IMR-90 (cell line): ENCODE measurements at regions not wholly inside any gene's neighbourhood (a gene's known extent, or its start where the extent isn't known, plus 50 kb on each side); places are given as distances from the start of the nearest gene placed in this dataset.

Experiments
- ATAC-seq: fragments of 200-7000 bp; cut with Tn5 transposase; 2 replicates; pipeline ENCODE4 v1.9.1; 2020; ENCODE audit warnings: low read depth, mild to moderate bottlenecking, moderate library complexity
- BruUV-seq: library from RNA; stranded (reverse); fragments of 400-500 nt; replicated peaks from 2 replicates; lab custom pipeline; 2021; lab: Mats Ljungman, UMichigan
- CTCF ChIA-PET: fragments of 300-600 bp; formaldehyde crosslinking; extraction: SDS; loops from one replicate; lab custom pipeline; 2021; ENCODE audit warnings: antibody characterized with exemption; lab: Yijun Ruan, JAX
- POLR2A ChIA-PET: fragments of 300-600 bp; sonication (Branson Sonifier 250); formaldehyde crosslinking; loops from one replicate; lab custom pipeline; 2022; ENCODE audit warnings: antibody characterized with exemption; ENCODE audit not compliant: unreplicated experiment; lab: Charles Lee
- DNase-seq: peaks from one replicate; pipeline ENCODE4 v3.0.0; 2013
- H2AFZ ChIP-seq: replicated peaks from 2 replicates; pipeline ENCODE3; 2013; ENCODE audit warnings: low read length, mild to moderate bottlenecking; ENCODE audit not compliant: poor library complexity
- H2AK5ac ChIP-seq: 2 replicates; pipeline ENCODE4 v1.6.1; 2013; ENCODE audit warnings: low read depth, low read length, inconsistent platforms
- H2AK9ac ChIP-seq: replicated peaks from 2 replicates; pipeline ENCODE3; 2013; ENCODE audit warnings: mild to moderate bottlenecking, low read depth, low read length, moderate library complexity; ENCODE audit not compliant: poor library complexity
- H2BK120ac ChIP-seq: 2 replicates; pipeline ENCODE4 v1.6.1; 2013; ENCODE audit warnings: low read depth, low read length, inconsistent platforms
- H2BK15ac ChIP-seq: 3 replicates; pipeline ENCODE4 v1.6.1; 2013; ENCODE audit warnings: low read depth, low read length, inconsistent platforms
- H2BK20ac ChIP-seq: 2 replicates; pipeline ENCODE4 v1.6.1; 2013; ENCODE audit warnings: low read depth, mild to moderate bottlenecking, inconsistent platforms, low read length, moderate library complexity
- H2BK5ac ChIP-seq: 2 replicates; pipeline ENCODE4 v1.6.1; 2013; ENCODE audit warnings: mild to moderate bottlenecking, low read depth, low read length, inconsistent platforms; ENCODE audit not compliant: poor library complexity, severe bottlenecking
- H3K14ac ChIP-seq: replicated peaks from 2 replicates; pipeline ENCODE4 v1.6.1; 2013; ENCODE audit warnings: low read depth, low read length, inconsistent platforms
- H3K18ac ChIP-seq: 2 replicates; pipeline ENCODE4 v1.6.1; 2013; ENCODE audit warnings: low read depth, low read length, control low read depth
- H3K23ac ChIP-seq: 2 replicates; pipeline ENCODE4 v1.6.1; 2013; ENCODE audit warnings: low read depth, low read length, inconsistent platforms
- H3K27ac ChIP-seq: 2 replicates; pipeline ENCODE4 v1.5.1; 2013; ENCODE audit warnings: mild to moderate bottlenecking, control low read depth, low read length; ENCODE audit not compliant: insufficient read depth
- H3K27me3 ChIP-seq: 2 replicates; pipeline ENCODE4 v1.6.1; 2013; ENCODE audit warnings: low read length; ENCODE audit not compliant: control insufficient read depth, insufficient read depth
- H3K36me3 ChIP-seq: 2 replicates; pipeline ENCODE4 v1.6.1; 2013; ENCODE audit warnings: low read length, mixed read lengths; ENCODE audit not compliant: control insufficient read depth, insufficient read depth
- H3K4ac ChIP-seq: 2 replicates; pipeline ENCODE4 v1.6.1; 2013; ENCODE audit warnings: low read depth, low read length, inconsistent platforms
- H3K4me1 ChIP-seq: 2 replicates; pipeline ENCODE4 v1.6.1; 2013; ENCODE audit warnings: low read length, mixed read lengths; ENCODE audit not compliant: control insufficient read depth, insufficient read depth
- H3K4me2 ChIP-seq: 2 replicates; pipeline ENCODE4 v1.6.1; 2013; ENCODE audit warnings: low read depth, mild to moderate bottlenecking, control low read depth, low read length, moderate library complexity
- H3K4me3 ChIP-seq: 2 replicates; pipeline ENCODE4 v1.5.1; 2013; ENCODE audit warnings: low read depth, mild to moderate bottlenecking, control low read depth, low read length, moderate library complexity; ENCODE audit not compliant: insufficient read depth
- H3K56ac ChIP-seq: 2 replicates; pipeline ENCODE4 v1.6.1; 2013; ENCODE audit warnings: low read length, inconsistent platforms; ENCODE audit not compliant: insufficient read depth; ENCODE audit errors: extremely low read depth
- H3K79me1 ChIP-seq, 2 experiments: 2 replicates each; pipeline ENCODE4 v1.6.1; 2013; ENCODE audit warnings: low read length in 2 of 2, inconsistent platforms in 1 of 2, low read depth in 1 of 2
- H3K9ac ChIP-seq: 2 replicates; pipeline ENCODE4 v1.6.1; 2013; ENCODE audit warnings: low read depth, low read length, control low read depth
- H3K9me1 ChIP-seq: 2 replicates; pipeline ENCODE4 v1.6.1; 2013; ENCODE audit warnings: low read length, inconsistent platforms; ENCODE audit not compliant: insufficient read depth
- H3K9me3 ChIP-seq: 2 replicates; pipeline ENCODE4 v1.6.1; 2013; ENCODE audit warnings: low read length; ENCODE audit not compliant: control insufficient read depth, insufficient read depth
- H4K20me1 ChIP-seq: 2 replicates; pipeline ENCODE4 v1.6.1; 2013; ENCODE audit warnings: low read length, inconsistent platforms; ENCODE audit not compliant: insufficient read depth
- H4K5ac ChIP-seq: 2 replicates; pipeline ENCODE4 v1.6.1; 2013; ENCODE audit warnings: mild to moderate bottlenecking, low read depth, low read length, control low read depth
- H4K8ac ChIP-seq, 2 experiments: 2 replicates each; pipeline ENCODE4 v1.6.1; 2013; ENCODE audit warnings: low read depth in 2 of 2, low read length in 2 of 2, control low read depth in 1 of 2, inconsistent platforms in 1 of 2
- H4K91ac ChIP-seq: 2 replicates; pipeline ENCODE4 v1.6.1; 2013; ENCODE audit warnings: low read depth, low read length, inconsistent platforms; ENCODE audit not compliant: insufficient read depth
- BHLHE40 ChIP-seq: fragments of 150-350 bp; IDR thresholded peaks from 2 replicates; pipeline ENCODE4 v1.6.1; 2016; ENCODE audit warnings: mild to moderate bottlenecking, low read depth, low read length
- CHD1 ChIP-seq: IDR thresholded peaks from 2 replicates; pipeline ENCODE4 v1.6.1; 2012; ENCODE audit warnings: low read depth, low read length, improper control_type of control experiment
- FOS ChIP-seq: fragments of 150-350 bp; IDR thresholded peaks from 2 replicates; pipeline ENCODE4 v1.6.1; 2016; ENCODE audit warnings: low read depth, low read length
- MAFK ChIP-seq: IDR thresholded peaks from 2 replicates; pipeline ENCODE4 v1.6.1; 2012; ENCODE audit warnings: low read depth, low read length, improper control_type of control experiment
- MXI1 ChIP-seq: IDR thresholded peaks from 2 replicates; pipeline ENCODE4 v1.6.1; 2012; ENCODE audit warnings: low read depth, mild to moderate bottlenecking, low read length, moderate library complexity, borderline replicate concordance
- NFE2L2 ChIP-seq: fragments of 150-350 bp; IDR thresholded peaks from 2 replicates; pipeline ENCODE4 v1.6.1; 2016; ENCODE audit warnings: low read depth, mild to moderate bottlenecking, low read length
- RAD21 ChIP-seq: IDR thresholded peaks from 2 replicates; pipeline ENCODE4 v1.6.1; 2012; ENCODE audit warnings: low read length, improper control_type of control experiment
- RCOR1 ChIP-seq: IDR thresholded peaks from 2 replicates; pipeline ENCODE4 v1.6.1; 2012; ENCODE audit warnings: mild to moderate bottlenecking, low read length, improper control_type of control experiment; ENCODE audit not compliant: insufficient replicate concordance
- RFX5 ChIP-seq: IDR thresholded peaks from 2 replicates; pipeline ENCODE4 v1.8.0; 2012; ENCODE audit warnings: low read depth, mild to moderate bottlenecking, low read length, moderate library complexity
- dilution Hi-C: fragments of 300-500 bp; cut with HindIII; formaldehyde crosslinking; loops from one replicate; pipeline ENCODE4 v1.14.3; 2018; ENCODE audit warnings: low sequenced_read_pairs; ENCODE audit not compliant: unreplicated experiment
- in situ Hi-C: fragments of 300-500 bp; cut with MboI; formaldehyde crosslinking; loops from 3 replicates; pipeline ENCODE4 v1.14.3; 2019; ENCODE audit warnings: low sequenced_read_pairs, inconsistent platforms, mixed read lengths
- intact Hi-C: fragments of 100-400 bp; cut with micrococcal nuclease; formaldehyde crosslinking; loops from 2 replicates; pipeline ENCODE4 v1.10.0; 2022
- TF ChIP-seq, protein P1 (sequence below): conservative IDR thresholded peaks from 2 replicates; pipeline ENCODE4 v1.5.1; 2012; ENCODE audit warnings: mild to moderate bottlenecking, low read depth, low read length, improper control_type of control experiment
- TF ChIP-seq, protein P2 (sequence below): fragments of 150-350 bp; IDR thresholded peaks from 2 replicates; pipeline ENCODE4 v1.6.1; 2016; ENCODE audit warnings: low read depth, mild to moderate bottlenecking, low read length, moderate library complexity, borderline replicate concordance

DNA sequence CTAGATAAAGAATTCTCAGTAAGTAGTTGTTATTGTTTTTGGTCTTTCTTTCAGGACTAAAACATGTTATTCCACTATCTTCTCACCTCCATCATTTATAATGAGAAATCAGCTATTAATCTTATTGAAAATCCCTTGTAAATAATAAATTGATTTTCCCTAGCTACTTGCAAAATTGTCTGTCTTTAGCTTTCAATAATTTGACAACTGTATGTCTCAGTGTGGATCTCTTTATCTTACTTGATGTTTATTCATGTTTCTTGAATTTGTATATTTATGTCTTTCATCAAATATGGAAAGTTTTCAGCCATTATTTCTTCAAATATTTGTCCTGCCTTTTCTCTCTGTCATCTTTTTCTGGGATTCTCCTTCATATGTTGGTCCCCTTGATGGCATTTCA is 117.1 kb upstream of the ANTXRL start:
- Histone ChIP-seq H2BK5ac (no peak overlapping the region), H3K4ac (no peak overlapping the region), H3K4me3 (no peak overlapping the region), H3K27me3 (peaks cover 3% of the 10 kb centered on the region; the same call in 1 of the 2 replicates), H3K56ac (no peak overlapping the region), H2BK120ac (no peak overlapping the region), H3K79me1 (no peaks in the 10 kb centered on the region), H2AK5ac (no peak overlapping the region), H3K18ac (no peak overlapping the region), H3K36me3 (no peaks in the 10 kb centered on the region), H3K9me1 (no peaks in the 10 kb centered on the region), H3K4me2 (no peak overlapping the region), H2BK15ac (no peak overlapping the region), H2BK20ac (no peak overlapping the region), H3K23ac (no peak overlapping the region), H4K20me1 (no peaks in the 10 kb centered on the region), H4K5ac (no peak overlapping the region), H2AFZ (no peak overlapping the region), H3K27ac (no peak overlapping the region), H3K4me1 (no peaks in the 10 kb centered on the region), H3K9ac (no peak overlapping the region), H2AK9ac (no peak overlapping the region), H4K91ac (no peak overlapping the region), H3K14ac (no peak overlapping the region), H3K9me3 (no peaks in the 10 kb centered on the region), H4K8ac (no peak overlapping the region)
- ATAC-seq (no peak), DNase-seq (no peak)
- in situ Hi-C loops, result no loop called here
- intact Hi-C loops, result no loop called here
- no TSS peak for BruUV-seq
- POLR2A ChIA-PET, result no interaction called here
- TF ChIP-seq MAFK, result no peak
- TF ChIP-seq CHD1, result no peak
- TF ChIP-seq, protein P1, sequence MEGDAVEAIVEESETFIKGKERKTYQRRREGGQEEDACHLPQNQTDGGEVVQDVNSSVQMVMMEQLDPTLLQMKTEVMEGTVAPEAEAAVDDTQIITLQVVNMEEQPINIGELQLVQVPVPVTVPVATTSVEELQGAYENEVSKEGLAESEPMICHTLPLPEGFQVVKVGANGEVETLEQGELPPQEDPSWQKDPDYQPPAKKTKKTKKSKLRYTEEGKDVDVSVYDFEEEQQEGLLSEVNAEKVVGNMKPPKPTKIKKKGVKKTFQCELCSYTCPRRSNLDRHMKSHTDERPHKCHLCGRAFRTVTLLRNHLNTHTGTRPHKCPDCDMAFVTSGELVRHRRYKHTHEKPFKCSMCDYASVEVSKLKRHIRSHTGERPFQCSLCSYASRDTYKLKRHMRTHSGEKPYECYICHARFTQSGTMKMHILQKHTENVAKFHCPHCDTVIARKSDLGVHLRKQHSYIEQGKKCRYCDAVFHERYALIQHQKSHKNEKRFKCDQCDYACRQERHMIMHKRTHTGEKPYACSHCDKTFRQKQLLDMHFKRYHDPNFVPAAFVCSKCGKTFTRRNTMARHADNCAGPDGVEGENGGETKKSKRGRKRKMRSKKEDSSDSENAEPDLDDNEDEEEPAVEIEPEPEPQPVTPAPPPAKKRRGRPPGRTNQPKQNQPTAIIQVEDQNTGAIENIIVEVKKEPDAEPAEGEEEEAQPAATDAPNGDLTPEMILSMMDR, result no peak
- no peak for TF ChIP-seq BHLHE40
- no peak for TF ChIP-seq RFX5
- no peak for TF ChIP-seq RCOR1
- TF ChIP-seq FOS, result no peak
- TF ChIP-seq, protein P2, sequence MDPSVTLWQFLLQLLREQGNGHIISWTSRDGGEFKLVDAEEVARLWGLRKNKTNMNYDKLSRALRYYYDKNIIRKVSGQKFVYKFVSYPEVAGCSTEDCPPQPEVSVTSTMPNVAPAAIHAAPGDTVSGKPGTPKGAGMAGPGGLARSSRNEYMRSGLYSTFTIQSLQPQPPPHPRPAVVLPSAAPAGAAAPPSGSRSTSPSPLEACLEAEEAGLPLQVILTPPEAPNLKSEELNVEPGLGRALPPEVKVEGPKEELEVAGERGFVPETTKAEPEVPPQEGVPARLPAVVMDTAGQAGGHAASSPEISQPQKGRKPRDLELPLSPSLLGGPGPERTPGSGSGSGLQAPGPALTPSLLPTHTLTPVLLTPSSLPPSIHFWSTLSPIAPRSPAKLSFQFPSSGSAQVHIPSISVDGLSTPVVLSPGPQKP, result no peak
- no peak for TF ChIP-seq MXI1
- no peak for TF ChIP-seq NFE2L2
- no peak for TF ChIP-seq RAD21
- dilution Hi-C loops, result no loop called here
- CTCF ChIA-PET, result no interaction called here
